Brain microvascular endothelial cell (primary cell): ENCODE measurements at regions not wholly inside any gene's neighbourhood (a gene's known extent, or its start where the extent isn't known, plus 50 kb on each side); places are given as distances from the start of the nearest gene placed in this dataset.
A peak's percentile ranks its signal among the peaks of the same experiment; 100 is the strongest.

Experiments used
- DNase-seq: peaks from one replicate; pipeline ENCODE4 v3.0.0-alpha.2; 2020
- H3K27ac ChIP-seq: fragments of 250-450 bp; sonication (Bioruptor Pico); 2 replicates; pipeline ENCODE4 v1.5.1; 2020; ENCODE audit warnings: mild to moderate bottlenecking, moderate library complexity
- H3K27me3 ChIP-seq: fragments of 250-450 bp; sonication (Bioruptor Pico); replicated peaks from 2 replicates; pipeline ENCODE4 v1.5.1; 2020; ENCODE audit warnings: mild to moderate bottlenecking
- H3K36me3 ChIP-seq: fragments of 250-450 bp; sonication (Bioruptor Pico); replicated peaks from 2 replicates; pipeline ENCODE4 v1.5.1; 2020; ENCODE audit warnings: mild to moderate bottlenecking
- H3K4me3 ChIP-seq: 2 replicates; pipeline ENCODE4 v1.5.1; 2011; ENCODE audit warnings: low read depth, mild to moderate bottlenecking, control low read depth, low read length, moderate library complexity
- CTCF ChIP-seq: IDR thresholded peaks from 2 replicates; pipeline ENCODE4 v1.5.1; 2011; ENCODE audit warnings: low read depth, mild to moderate bottlenecking, moderate library complexity, low read length, control low read depth, inconsistent platforms; ENCODE audit errors: missing control alignments
- in situ Hi-C: cut with HindIII; loops from 2 replicates; pipeline ENCODE4 v1.10.0; 2017; ENCODE audit warnings: low sequenced_read_pairs, low pct_ligation_motif_present

GRCh38 chr2:106629981-106630380, 142.8 kb downstream of the CD8B2 start:
- TF ChIP-seq CTCF: no peak

GRCh38 chr2:106631281-106631680, 144.1 kb downstream of the CD8B2 start:
- no peak for TF ChIP-seq CTCF
- no peak overlapping the region for H3K4me3 ChIP-seq
- in situ Hi-C loops: no loop called here

More at GRCh38 chr2:106629981-106630380, 142.8 kb downstream of the CD8B2 start:
- H3K36me3 ChIP-seq: no peaks in the 10 kb centered on the region
- no peaks in the 10 kb centered on the region for H3K27me3 ChIP-seq
- H3K27ac ChIP-seq: no peak overlapping the region
- H3K4me3 ChIP-seq: no peak overlapping the region
- DNase-seq: no peak
- in situ Hi-C loops: no loop called here

GRCh38 chr2:106638043-106638442, 150.9 kb downstream of the CD8B2 start:
- Histone ChIP-seq H3K27ac (no peak overlapping the region), H3K27me3 (no peaks in the 10 kb centered on the region), H3K4me3 (no peak overlapping the region), H3K36me3 (no peaks in the 10 kb centered on the region)
- in situ Hi-C loops: no loop called here
- TF ChIP-seq CTCF: peak; percentile 26
- no peak for DNase-seq

More at GRCh38 chr2:106631281-106631680, 144.1 kb downstream of the CD8B2 start:
- Histone ChIP-seq H3K27ac (no peak overlapping the region), H3K27me3 (no peaks in the 10 kb centered on the region), H3K36me3 (no peaks in the 10 kb centered on the region)
- DNase-seq: no peak

- no peaks in the 10 kb centered on the region for H3K36me3 ChIP-seq
- no peak overlapping the region for H3K27ac ChIP-seq
- TF ChIP-seq CTCF: no peak
- H3K4me3 ChIP-seq: no peak overlapping the region
- no peak for DNase-seq
- no peaks in the 10 kb centered on the region for H3K27me3 ChIP-seq
- in situ Hi-C loops: no loop called here
Observed at GRCh38 chr2:106638580-106638979, 151.4 kb downstream of the CD8B2 start.

GRCh38 chr2:106642679-106643078, 155.5 kb downstream of the CD8B2 start:
- Histone ChIP-seq H3K4me3 (no peak overlapping the region), H3K27me3 (no peaks in the 10 kb centered on the region), H3K36me3 (no peaks in the 10 kb centered on the region), H3K27ac (no peak overlapping the region)
- no peak for DNase-seq
- TF ChIP-seq CTCF: no peak
- in situ Hi-C loops: no loop called here

- no peak for DNase-seq
- no peak for TF ChIP-seq CTCF
Observed at GRCh38 chr2:106644623-106645022, 157.5 kb downstream of the CD8B2 start.

More at GRCh38 chr2:106644623-106645022, 157.5 kb downstream of the CD8B2 start:
- Histone ChIP-seq H3K27me3 (no peaks in the 10 kb centered on the region), H3K36me3 (no peaks in the 10 kb centered on the region), H3K4me3 (no peak overlapping the region), H3K27ac (no peak overlapping the region)
- in situ Hi-C loops: no loop called here
